ENCODE measurements at regions not wholly inside any gene's neighbourhood (a gene's known extent, or its start where the extent isn't known, plus 50 kb on each side); places are given as distances from the start of the nearest gene placed in this dataset.

GRCh38 chr7:32248522-32248921 lies 178.3 kb upstream of the PDE1C start:
- no peak overlapping the region for H3K27ac ChIP-seq
- H3K27me3 ChIP-seq, result no peaks in the 10 kb centered on the region
- DNase-seq (no peak), ATAC-seq (no peak)
- TF ChIP-seq, protein P1, sequence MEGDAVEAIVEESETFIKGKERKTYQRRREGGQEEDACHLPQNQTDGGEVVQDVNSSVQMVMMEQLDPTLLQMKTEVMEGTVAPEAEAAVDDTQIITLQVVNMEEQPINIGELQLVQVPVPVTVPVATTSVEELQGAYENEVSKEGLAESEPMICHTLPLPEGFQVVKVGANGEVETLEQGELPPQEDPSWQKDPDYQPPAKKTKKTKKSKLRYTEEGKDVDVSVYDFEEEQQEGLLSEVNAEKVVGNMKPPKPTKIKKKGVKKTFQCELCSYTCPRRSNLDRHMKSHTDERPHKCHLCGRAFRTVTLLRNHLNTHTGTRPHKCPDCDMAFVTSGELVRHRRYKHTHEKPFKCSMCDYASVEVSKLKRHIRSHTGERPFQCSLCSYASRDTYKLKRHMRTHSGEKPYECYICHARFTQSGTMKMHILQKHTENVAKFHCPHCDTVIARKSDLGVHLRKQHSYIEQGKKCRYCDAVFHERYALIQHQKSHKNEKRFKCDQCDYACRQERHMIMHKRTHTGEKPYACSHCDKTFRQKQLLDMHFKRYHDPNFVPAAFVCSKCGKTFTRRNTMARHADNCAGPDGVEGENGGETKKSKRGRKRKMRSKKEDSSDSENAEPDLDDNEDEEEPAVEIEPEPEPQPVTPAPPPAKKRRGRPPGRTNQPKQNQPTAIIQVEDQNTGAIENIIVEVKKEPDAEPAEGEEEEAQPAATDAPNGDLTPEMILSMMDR (IDR thresholded peaks at IDR 0.05 in 4 of 5, conservative IDR thresholded peaks at IDR 0.05 in 1 of 5), result no peak
- TF ChIP-seq POLR2A (IDR thresholded peaks at IDR 0.05), result no peak
- no peaks in the 10 kb centered on the region for H3K4me1 ChIP-seq
- in situ Hi-C loops (cut with MboI; ENCODE audit: low sequenced_read_pairs in 4 of 4) (no loop called here), intact Hi-C loops (cut with DNase I; ENCODE audit: low total_unique reads) (no loop called here)
- H3K4me3 ChIP-seq, result no peak overlapping the region
- H3K36me3 ChIP-seq, result no peaks in the 10 kb centered on the region
- no peaks in the 10 kb centered on the region for H3K9me3 ChIP-seq

DNA sequence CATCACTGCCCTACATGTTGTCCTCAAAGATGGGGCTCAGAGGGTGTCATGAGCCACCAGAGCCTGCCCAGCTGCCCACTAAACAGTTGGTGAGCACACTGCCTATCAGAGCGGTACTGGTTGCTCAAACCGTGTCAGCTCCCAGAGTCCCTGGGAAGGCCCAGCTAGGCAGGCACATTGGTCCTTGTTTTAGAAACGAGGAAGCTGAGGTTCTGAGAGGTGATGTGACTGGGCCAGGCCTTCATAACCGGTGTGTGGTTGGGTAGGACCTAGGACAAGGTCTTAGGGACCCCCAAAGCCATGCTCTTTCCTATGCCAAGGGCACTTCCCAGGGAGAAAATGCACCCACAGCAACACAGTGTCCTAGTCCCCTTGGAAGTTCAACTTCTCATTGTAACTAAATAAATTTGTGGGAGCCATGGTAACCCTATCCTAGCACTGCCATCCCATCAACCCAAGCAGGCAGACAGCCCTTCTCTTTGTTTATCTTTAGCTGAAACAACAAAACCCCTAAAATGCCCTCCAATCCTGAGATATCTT lies 174.7 kb upstream of the PDE1C start:
- no peaks in the 10 kb centered on the region for H3K27me3 ChIP-seq
- TF ChIP-seq, protein P1 (IDR thresholded peaks at IDR 0.05 in 4 of 5, conservative IDR thresholded peaks at IDR 0.05 in 1 of 5), result no peak
- TF ChIP-seq POLR2A (IDR thresholded peaks at IDR 0.05), result no peak
- H3K4me1 ChIP-seq, result no peaks in the 10 kb centered on the region
- H3K4me3 ChIP-seq, result no peak overlapping the region
- DNase-seq (no peak), ATAC-seq (no peak)
- no peaks in the 10 kb centered on the region for H3K9me3 ChIP-seq
- H3K36me3 ChIP-seq, result no peaks in the 10 kb centered on the region
- H3K27ac ChIP-seq, result no peak overlapping the region
- in situ Hi-C loops (cut with MboI; ENCODE audit: low sequenced_read_pairs in 4 of 4) (no loop called here), intact Hi-C loops (cut with DNase I; ENCODE audit: low total_unique reads) (no loop called here)

DNA sequence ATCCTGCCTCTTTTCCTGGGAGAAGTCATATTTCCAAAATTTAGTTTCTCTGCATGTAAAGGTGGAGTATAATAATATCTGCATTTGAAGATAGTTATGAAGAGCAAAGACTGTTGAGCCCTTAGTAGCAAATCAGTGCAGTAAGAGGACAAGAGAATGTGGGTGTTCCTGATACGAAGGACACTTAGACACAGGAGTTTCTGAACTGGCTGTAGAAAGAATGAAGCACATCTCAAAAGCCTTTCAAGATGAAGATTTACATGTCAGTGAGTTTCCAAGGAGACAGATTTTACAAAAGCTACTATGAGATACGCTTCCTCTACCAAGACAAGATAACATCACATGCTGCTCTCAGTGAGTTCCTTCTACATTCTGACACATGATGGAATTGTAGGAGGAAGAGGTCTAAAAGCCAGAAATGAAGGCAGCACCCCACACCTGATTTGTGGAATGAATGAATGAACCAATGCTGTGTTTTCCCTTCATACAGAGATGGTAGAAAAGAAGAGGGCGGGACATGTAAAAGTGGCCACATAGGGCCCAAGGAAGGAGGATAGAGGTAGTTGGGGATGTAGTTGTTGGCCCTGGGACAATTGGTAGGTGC lies 173.6 kb upstream of the PDE1C start:
- TF ChIP-seq, protein P1 (IDR thresholded peaks at IDR 0.05 in 4 of 5, conservative IDR thresholded peaks at IDR 0.05 in 1 of 5), result no peak
- no peak for TF ChIP-seq POLR2A (IDR thresholded peaks at IDR 0.05)
- DNase-seq, result no peak
- H3K9me3 ChIP-seq, result no peaks in the 10 kb centered on the region
- H3K27me3 ChIP-seq, result no peaks in the 10 kb centered on the region
- no peak overlapping the region for H3K4me3 ChIP-seq
- no peaks in the 10 kb centered on the region for H3K36me3 ChIP-seq
- in situ Hi-C loops (cut with MboI; ENCODE audit: low sequenced_read_pairs in 4 of 4) (no loop called here), intact Hi-C loops (cut with DNase I; ENCODE audit: low total_unique reads) (no loop called here)
- no peaks in the 10 kb centered on the region for H3K4me1 ChIP-seq
- no peak overlapping the region for H3K27ac ChIP-seq
- ATAC-seq, result no peak

GRCh38 chr7:32242436-32242835 lies 172.2 kb upstream of the PDE1C start:
- DNase-seq (no peak), ATAC-seq (no peak)
- H3K27me3 ChIP-seq, result no peaks in the 10 kb centered on the region
- H3K36me3 ChIP-seq, result no peaks in the 10 kb centered on the region
- H3K4me3 ChIP-seq, result no peak overlapping the region
- in situ Hi-C loops (cut with MboI; ENCODE audit: low sequenced_read_pairs in 4 of 4), result no loop called here
- TF ChIP-seq, protein P1 (IDR thresholded peaks at IDR 0.05 in 4 of 5, conservative IDR thresholded peaks at IDR 0.05 in 1 of 5), result no peak
- TF ChIP-seq POLR2A (IDR thresholded peaks at IDR 0.05), result no peak
- H3K9me3 ChIP-seq, result no peaks in the 10 kb centered on the region
- no peaks in the 10 kb centered on the region for H3K4me1 ChIP-seq
- no peak overlapping the region for H3K27ac ChIP-seq
- intact Hi-C loops (cut with DNase I; ENCODE audit: low total_unique reads), result no loop called here

DNA sequence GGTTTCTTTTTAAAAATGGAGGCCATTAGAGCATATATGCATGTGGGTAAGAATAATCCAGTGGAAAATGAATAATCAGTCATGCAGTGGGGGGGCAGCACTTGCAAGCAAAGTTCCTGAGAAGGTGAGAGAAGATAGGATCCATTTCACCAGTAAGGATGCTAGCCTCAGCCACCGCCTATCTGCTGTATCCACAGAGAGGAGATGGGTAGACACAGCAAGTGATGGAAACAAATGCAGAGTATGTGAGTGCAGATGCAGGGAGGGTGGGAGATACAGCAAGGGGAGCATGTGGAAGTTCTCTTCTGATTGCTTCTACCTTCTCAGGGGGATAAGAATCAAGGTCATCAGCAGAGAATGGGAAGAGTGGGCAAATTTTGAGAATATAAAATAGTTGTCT lies 171.4 kb upstream of the PDE1C start:
- intact Hi-C loops (cut with DNase I; ENCODE audit: low total_unique reads), result no loop called here
- no peaks in the 10 kb centered on the region for H3K27me3 ChIP-seq
- no peak for ATAC-seq

More for the DNA sequence above, 171.4 kb upstream of the PDE1C start:
- in situ Hi-C loops (cut with MboI; ENCODE audit: low sequenced_read_pairs in 4 of 4), result no loop called here
- Histone ChIP-seq H3K36me3 (no peaks in the 10 kb centered on the region), H3K4me3 (no peak overlapping the region), H3K9me3 (no peaks in the 10 kb centered on the region), H3K4me1 (no peaks in the 10 kb centered on the region), H3K27ac (no peak overlapping the region)
- no peak for DNase-seq
- TF ChIP-seq POLR2A (IDR thresholded peaks at IDR 0.05), result no peak
- TF ChIP-seq, protein P1 (IDR thresholded peaks at IDR 0.05 in 4 of 5, conservative IDR thresholded peaks at IDR 0.05 in 1 of 5), result no peak

Measured in gastrocnemius medialis (tissue), 4 donors.